ENCODE measurements at regions not wholly inside any gene's neighbourhood (a gene's known extent, or its start where the extent isn't known, plus 50 kb on each side); places are given as distances from the start of the nearest gene placed in this dataset.

GRCh38 chr11:45715418-45715817 is 50.0 kb upstream of the CHST1 start:
- no peaks in the 10 kb centered on the region for H3K9me3 ChIP-seq (ENCODE audit: insufficient read depth, low read depth, low read length)
- H3K4me1 ChIP-seq (ENCODE audit: insufficient read depth, low read length, poor library complexity, severe bottlenecking), result no peaks in the 10 kb centered on the region
- no peaks in the 10 kb centered on the region for H3K36me3 ChIP-seq (ENCODE audit: insufficient read depth, low read length)
- no peaks in the 10 kb centered on the region for H4K20me1 ChIP-seq (ENCODE audit: insufficient read depth, low read length, poor library complexity, severe bottlenecking)
- no peak overlapping the region for H3K4me3 ChIP-seq (ENCODE audit: low read length, poor library complexity, severe bottlenecking)
- no peaks in the 10 kb centered on the region for H3K9me2 ChIP-seq (replicated peaks; ENCODE audit: low read depth, low read length)
- H3F3A ChIP-seq (ENCODE audit: low read depth), result no peaks in the 10 kb centered on the region
- no peak overlapping the region for H3K9ac ChIP-seq (ENCODE audit: low read depth, low read length, poor library complexity, severe bottlenecking)
- TF ChIP-seq CTCF (conservative IDR thresholded peaks at IDR 0.05; ENCODE audit: low read length) (no peak), EZH2phosphoT487 (IDR thresholded peaks at IDR 0.05; ENCODE audit: borderline replicate concordance) (no peak)
- no peak overlapping the region for H2AFZ ChIP-seq (ENCODE audit: low read length)
- no peak overlapping the region for H3K4me2 ChIP-seq (ENCODE audit: low read depth, low read length, poor library complexity, severe bottlenecking)
- no peaks in the 10 kb centered on the region for H3K79me2 ChIP-seq (ENCODE audit: insufficient read depth, low read length)
- no peaks in the 10 kb centered on the region for H3K27me3 ChIP-seq (ENCODE audit: insufficient read depth, low read length, poor library complexity, severe bottlenecking)
